Stimulated activated CD4-positive, alpha-beta T cell treated with anti-CD3 and anti-CD28 coated beads, Interleukin-12 subunit alpha, Interleukin-12 subunit beta, amount 100 ng/mL, for 4 hours (primary cell): ENCODE measurements at regions not wholly inside any gene's neighbourhood (a gene's known extent, or its start where the extent isn't known, plus 50 kb on each side); places are given as distances from the start of the nearest gene placed in this dataset.
A peak's percentile ranks its signal among the peaks of the same experiment; 100 is the strongest.

Experiments used
- DNase-seq: peaks from one replicate; pipeline ENCODE4 v3.0.0-alpha.2; 2020

DNA sequence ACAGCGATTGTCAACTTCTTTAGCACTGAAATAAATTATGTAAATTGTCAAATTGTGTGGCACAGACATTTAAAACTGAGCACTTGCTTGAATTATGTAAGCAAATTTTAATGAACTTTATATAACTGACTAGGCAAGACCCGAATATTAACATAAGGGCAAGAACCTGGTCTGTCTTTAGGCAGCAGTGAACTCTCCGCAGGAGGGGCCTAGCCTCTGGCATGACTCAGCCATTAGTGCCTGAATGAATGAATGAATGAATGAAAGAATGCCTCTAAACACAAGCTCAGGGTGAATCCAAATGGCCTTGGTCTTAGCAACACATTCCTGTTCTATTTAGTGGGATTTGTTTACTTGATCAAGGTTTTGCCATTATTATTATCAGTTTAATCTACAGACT, 654.7 kb upstream of the ARGLU1 start:
- no peak for DNase-seq

DNA sequence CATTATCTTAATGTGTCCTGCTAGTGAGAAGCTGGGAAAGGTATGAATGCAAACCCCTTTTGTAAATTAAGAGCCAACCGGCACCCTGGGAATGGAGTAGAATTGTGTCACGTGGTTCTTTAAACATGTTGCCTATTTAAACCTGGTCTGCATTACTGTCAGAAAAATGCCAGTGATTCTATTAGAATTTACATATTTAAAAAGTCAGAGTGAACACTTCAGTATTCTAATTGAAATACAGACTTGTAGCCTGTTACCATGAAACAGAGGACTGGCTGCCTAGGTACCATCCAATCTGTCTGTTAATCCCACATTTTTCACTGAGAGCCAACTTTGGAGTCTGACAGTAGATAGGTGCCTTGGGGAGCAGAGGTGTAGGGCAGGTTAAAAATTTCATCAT, 652.3 kb upstream of the ARGLU1 start:
- no peak for DNase-seq

DNA sequence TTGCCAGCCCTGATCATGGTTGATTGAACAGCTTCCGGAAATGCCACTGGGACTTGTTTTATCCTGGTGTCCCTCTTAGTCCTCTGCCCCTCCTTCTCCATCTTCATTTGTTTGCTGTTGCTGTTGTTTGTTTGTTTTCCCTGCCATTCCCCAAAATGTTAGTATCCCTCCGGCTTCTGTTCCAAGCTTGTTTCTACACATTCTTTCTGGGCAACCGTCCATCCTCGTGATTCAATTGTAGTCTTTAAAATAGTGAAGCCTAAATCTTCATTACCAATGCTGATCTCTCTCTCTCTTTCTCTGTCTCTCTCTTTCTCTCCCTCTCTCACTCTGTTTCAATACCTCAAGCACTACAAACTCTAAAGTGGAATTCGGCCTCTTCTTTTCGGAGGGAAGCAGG, 649.3 kb upstream of the ARGLU1 start:
- no peak for DNase-seq

DNA sequence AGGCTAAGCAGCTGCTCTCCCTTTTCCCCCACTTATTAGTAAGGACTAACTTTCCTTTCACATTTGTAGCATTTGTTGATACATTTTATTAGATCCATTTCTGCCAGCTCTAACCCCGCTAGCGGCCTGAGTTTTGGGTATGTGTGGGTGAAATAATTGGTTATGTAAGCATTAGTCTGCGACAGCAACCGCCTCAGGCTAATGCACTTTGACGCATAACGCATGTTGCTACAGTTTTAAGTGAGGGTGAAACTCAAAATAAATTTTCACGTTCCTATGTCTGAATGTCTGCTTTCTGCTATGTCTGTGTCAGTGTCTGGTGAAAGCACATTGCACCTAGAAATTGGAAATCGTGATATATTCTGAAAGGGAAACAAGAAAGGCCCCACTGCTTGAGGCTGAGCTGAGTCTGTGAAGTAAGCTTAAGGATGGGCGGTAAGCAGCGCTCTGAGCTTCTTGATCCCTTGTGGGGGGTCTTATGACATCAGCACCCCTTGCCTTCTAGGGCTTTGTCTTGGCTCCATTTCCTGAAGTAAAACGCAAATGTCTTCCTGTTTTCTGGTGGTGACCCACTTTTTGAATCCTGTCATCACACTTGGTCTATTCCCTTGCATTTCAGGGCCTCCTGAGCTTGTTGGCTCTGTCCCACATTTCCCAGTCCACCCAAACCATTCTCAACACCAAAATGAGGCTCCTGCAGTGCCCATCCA, 648.3 kb upstream of the ARGLU1 start:
- no peak for DNase-seq

DNA sequence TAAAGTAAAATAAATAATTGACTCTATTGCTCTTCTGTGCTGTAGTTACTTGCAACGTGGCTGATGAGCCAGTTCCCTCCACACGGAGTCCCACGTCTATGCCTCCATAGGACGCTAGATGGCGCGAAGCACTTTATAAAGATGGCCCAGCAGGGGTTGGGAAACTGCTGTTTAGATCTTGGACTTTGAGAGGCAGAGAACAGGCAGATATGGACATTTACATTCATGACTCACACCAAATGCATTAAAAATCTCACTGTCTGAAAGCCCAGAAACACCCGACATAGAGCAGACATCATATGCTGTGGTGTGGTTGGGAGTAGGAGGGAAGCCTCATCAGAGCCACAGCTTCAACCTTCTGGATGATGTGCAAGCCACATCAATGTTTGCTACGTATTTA, 643.1 kb upstream of the ARGLU1 start:
- peak; percentile 19 for DNase-seq

DNA sequence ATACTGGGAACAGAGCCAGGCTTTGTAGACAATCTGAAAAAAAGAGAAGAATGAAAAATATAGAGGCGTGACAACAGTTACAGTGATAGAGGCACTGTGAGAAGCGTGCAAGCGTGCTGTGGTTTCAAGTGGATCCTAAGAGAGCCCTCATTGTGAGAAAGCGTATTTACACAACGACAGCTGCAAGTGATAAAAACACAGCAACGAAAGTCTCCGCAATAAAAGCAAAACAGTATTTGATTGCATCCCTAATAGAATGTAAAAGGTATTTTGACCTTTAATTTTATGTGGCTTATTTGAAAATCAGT, 642.7 kb upstream of the ARGLU1 start:
- DNase-seq, result no peak

GRCh38 chr13:107209824-107210722, 642.1 kb upstream of the ARGLU1 start:
- DNase-seq, result no peak

DNA sequence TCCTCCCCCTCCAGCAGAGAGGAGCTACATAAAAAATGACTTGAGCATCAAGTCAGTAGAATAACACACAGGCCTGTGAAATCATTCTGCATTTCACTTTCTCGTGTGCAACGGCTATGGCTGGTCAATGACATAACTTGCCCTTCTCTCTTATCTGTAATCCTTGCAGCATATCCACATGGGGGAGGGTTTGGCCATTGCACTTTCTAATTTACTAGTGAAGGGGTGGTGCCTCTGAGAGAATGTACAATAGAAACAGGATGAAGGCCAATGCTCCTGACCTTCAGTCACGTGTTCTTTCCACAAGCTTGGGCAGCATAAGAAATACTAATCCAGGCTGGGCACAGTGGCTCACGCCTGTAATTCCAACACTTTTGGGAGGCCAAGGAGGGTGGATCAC, 641.0 kb upstream of the ARGLU1 start:
- no peak for DNase-seq

GRCh38 chr13:107205318-107206104, 637.6 kb upstream of the ARGLU1 start:
- peak; percentile 43 for DNase-seq

DNA sequence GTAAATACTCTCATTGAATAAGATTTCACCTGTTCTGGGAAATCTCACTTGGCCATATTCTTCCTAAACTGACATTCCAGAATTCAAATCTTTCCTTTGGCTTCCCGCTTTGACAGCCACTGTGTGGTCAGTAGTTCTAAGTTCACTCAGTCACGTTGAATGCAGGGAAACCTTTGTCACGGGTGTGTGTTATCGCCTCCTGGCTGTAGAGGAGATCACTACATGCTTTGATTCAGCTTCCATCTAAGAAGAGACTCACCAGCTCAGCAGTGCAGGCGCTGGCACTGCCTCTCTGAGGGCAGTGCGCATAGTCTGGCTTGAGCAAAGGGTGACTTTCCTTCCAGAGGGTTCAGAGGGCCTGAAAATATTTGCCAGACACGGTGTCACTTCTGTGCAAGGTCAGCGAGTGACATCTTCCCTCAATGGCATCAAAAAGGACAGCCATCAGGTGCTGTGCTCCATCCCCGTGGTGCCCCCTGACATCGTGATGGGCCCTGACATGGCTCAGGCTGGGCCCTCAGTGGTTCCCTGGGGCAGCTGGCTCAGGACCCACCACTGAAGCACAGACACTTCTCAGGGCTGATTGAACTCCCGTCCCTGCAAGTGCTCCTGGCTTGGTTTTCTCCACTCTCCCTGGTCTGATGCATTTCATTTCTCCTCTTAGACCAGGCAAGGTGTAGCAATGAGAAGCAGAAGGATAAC, 635.4 kb upstream of the ARGLU1 start:
- no peak for DNase-seq

GRCh38 chr13:107202371-107203023, 634.6 kb upstream of the ARGLU1 start:
- no peak for DNase-seq

- no peak for DNase-seq
These were observed 632.6 kb upstream of the ARGLU1 start for GRCh38 chr13:107200491-107200890.

- no peak for DNase-seq
These were observed 624.4 kb upstream of the ARGLU1 start for GRCh38 chr13:107192289-107192688.

GRCh38 chr13:107190065-107190464, 622.1 kb upstream of the ARGLU1 start:
- DNase-seq, result no peak

DNA sequence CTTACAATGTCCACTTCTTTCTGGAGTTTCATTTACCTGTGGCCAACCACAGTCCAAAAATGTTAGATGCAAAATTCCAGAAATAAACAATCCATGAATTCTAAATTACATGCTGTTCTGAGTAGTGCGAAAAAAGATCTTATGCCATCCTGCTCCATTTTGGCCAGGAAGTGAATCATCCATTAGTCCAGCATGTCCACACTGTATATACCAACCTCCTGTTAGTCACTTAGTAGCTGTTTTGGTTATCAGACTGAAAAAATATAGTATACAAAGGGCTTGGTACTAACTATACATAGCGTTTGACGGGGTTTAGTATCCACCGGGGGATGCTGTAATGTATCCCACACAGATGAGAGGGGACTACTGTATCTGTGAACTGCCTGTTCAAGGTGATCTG, 618.0 kb upstream of the ARGLU1 start:
- no peak for DNase-seq

DNA sequence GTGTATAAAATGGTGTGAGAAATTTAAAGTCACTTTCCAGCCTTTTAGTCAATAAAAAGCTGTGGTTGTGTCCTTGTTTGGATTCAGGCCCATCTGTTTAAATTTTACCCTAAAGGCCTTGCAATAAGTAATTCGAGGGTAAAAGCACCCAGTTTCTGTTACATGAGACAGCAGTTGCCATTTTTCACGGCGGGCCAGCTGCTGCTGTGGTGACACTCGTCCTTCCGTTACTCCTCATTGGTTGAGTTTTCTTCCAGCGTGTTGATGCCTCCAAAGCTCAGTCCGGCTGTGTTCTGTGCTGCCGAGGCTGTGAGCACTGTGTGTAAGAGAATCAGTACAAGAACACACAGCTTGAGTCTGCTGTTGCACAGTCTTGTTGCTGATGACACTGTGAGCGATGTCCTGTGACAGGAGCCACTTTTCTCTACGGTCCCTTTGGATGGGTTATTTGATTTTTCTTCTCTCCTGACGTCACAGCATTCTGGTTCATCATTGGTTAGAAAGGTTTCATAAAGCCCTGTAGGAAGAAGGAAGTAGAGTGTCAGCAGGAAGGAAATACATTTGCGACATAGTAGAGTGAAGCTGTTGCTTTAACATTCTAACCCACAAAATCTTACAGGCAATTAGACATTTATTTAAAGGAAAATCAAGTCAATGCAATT, 602.5 kb upstream of the ARGLU1 start:
- DNase-seq, result no peak

DNA sequence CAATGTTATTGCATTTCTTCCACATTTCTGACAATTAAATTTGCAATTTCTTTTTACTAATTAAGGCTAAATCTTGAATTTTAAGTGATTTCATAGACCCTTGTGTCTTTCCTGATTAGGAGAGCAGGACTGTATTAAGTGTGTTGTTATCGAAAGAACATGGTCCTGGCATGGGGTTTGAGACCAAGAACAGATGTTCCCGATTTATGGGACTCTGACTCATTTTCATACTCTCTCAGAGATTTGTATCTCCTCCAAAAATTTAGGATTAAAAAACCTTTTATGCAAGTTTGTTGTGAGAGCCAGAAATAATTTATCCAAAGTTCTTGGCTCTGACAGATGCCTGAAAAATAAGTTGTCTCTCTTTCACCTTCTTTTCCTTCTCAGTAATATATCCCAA, 589.3 kb upstream of the ARGLU1 start:
- no peak for DNase-seq

DNA sequence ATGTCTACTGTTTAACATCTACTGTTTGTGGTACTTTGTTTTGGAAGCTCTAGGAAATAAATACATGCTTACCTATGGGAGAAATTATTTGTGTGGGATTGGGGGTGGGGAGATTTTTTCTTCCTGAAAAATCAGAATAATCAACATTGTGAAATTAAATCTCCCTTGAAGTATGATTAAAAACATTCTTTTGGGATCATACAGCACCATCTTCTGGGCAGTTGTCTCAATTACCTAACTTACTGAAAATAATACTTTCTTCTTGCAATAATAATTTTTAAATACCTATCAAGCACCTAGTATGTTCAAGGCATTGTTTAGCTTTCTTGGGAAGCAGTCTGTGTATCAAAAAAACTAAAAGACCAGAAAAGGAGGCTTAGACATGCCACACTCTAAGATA, 576.5 kb upstream of the ARGLU1 start:
- DNase-seq, result no peak

DNA sequence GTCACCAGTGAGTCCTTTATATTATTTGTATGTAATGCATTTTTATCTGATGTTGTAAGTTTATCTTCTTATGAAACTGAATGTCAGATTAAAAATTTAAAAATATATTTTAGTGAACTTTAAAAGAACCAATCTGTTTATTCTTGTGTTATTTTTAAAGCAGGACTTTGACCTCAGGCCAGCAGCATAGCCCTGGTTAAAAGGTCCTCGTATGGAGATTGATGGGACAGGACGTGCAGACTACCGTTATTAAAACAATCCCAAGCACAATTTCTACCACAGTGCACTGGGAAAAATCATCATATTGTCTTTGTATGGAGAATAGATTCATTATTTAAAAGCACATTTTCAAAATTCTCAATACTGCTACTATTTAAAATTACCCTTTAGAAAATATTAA, 573.8 kb upstream of the ARGLU1 start:
- no peak for DNase-seq

DNA sequence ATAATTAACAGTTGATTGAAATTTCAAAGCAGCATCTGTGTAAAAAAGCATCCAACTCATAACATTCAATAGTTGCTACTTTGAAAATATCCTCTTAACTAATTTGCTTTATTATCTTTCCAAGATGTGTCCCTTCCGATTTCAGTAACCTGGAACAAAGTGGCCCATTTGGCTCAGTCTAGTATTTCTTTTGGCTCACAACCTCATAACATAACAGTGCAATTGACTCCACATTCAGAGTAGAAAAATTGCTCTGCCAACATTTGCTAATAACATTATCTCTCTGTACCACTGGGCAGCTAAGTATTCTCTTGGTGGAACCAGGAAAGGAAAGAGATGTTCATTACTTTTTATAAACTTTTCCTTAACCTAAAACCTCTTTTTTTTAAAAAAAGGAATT, 571.1 kb upstream of the ARGLU1 start:
- no peak for DNase-seq

GRCh38 chr13:107138486-107138885, 570.5 kb upstream of the ARGLU1 start:
- no peak for DNase-seq

- no peak for DNase-seq
These were observed 566.0 kb upstream of the ARGLU1 start for GRCh38 chr13:107133950-107134349.
